ENCODE measurements at regions not wholly inside any gene's neighbourhood (a gene's known extent, or its start where the extent isn't known, plus 50 kb on each side); places are given as distances from the start of the nearest gene placed in this dataset.
"Not testable (repeated sequence)": the region's sequence is repeated elsewhere in the genome, so short reads cannot be mapped to it uniquely, and the experiment has no call there.

DNA sequence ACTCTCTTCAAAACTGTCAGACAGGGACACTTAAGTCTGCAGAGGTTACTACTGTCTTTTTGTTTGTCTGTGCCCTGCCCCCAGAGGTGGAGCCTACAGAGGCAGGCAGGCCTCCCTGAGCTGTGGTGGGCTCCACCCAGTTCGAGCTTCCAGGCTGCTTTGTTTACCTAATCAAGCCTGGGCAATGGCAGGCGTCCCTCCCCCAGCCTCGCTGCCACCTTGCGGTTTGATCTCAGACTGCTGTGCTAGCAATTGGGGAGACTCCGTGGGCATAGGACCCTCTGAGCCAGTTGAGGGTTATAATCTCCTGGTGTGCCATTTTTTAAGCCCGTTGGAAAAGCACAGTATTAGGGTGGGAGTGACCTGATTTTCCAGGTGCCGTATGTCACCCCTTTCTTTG lies 253.7 kb downstream of the TMEM161B start:
- not testable (repeated sequence) for TF ChIP-seq CTCF (conservative IDR thresholded peaks at IDR 0.05 in 1 of 2, IDR thresholded peaks at IDR 0.05 in 1 of 2; ENCODE audit: low read depth in 1 of 2, low read length in 2 of 2); EZH2 (IDR thresholded peaks at IDR 0.05; ENCODE audit: low read length, missing control alignments)
